H1 (cell line): ENCODE measurements at regions not wholly inside any gene's neighbourhood (a gene's known extent, or its start where the extent isn't known, plus 50 kb on each side); places are given as distances from the start of the nearest gene placed in this dataset.

Experiments
- CTCF ChIA-PET: fragments of 300-600 bp; sonication (Branson Sonifier 250); formaldehyde crosslinking; loops from one replicate; lab custom pipeline; 2021; ENCODE audit not compliant: partially characterized antibody; lab: Charles Lee
- POLR2A ChIA-PET: fragments of 300-600 bp; sonication (Branson Sonifier 250); formaldehyde crosslinking; loops from one replicate; lab custom pipeline; 2021; ENCODE audit warnings: inconsistent platforms; ENCODE audit not compliant: partially characterized antibody; lab: Charles Lee
- DNase-seq, 2 experiments: peaks; one replicate each; pipeline versions ENCODE4 v3.0.0 to v3.0.0-alpha.2; 2010 to 2022; ENCODE audit warnings: low spot score in 2 of 2, low read depth in 1 of 2, mixed read lengths in 1 of 2
- FAIRE-seq: peaks from 2 replicates; lab custom pipeline; 2011; peaks lifted over from hg19 to GRCh38; lab: Jason Lieb, UNC
- H2AFZ ChIP-seq: 2 replicates; pipeline ENCODE4 v1.8.1; 2012; ENCODE audit warnings: low read length, inconsistent platforms
- H2AK5ac ChIP-seq: 2 replicates; pipeline ENCODE4 v1.6.1; 2013; ENCODE audit warnings: low read depth, low read length
- H2BK120ac ChIP-seq: replicated peaks from 2 replicates; pipeline ENCODE3; 2013; ENCODE audit warnings: low read depth, low read length, inconsistent platforms
- H2BK12ac ChIP-seq: 2 replicates; pipeline ENCODE4 v1.6.1; 2013; ENCODE audit warnings: low read depth, low read length
- H2BK15ac ChIP-seq: 2 replicates; pipeline ENCODE4 v1.6.1; 2013; ENCODE audit warnings: low read length
- H2BK20ac ChIP-seq: 2 replicates; pipeline ENCODE4 v1.6.1; 2013; ENCODE audit warnings: low read length
- H2BK5ac ChIP-seq: 2 replicates; pipeline ENCODE4 v1.6.1; 2013; ENCODE audit warnings: low read depth, low read length
- H3K14ac ChIP-seq: 2 replicates; pipeline ENCODE4 v1.6.1; 2013; ENCODE audit warnings: inconsistent platforms; ENCODE audit not compliant: insufficient read length
- H3K18ac ChIP-seq: 2 replicates; pipeline ENCODE4 v1.6.1; 2013; ENCODE audit warnings: low read length; ENCODE audit errors: extremely low read depth
- H3K23ac ChIP-seq: 2 replicates; pipeline ENCODE4 v1.6.1; 2013; ENCODE audit warnings: inconsistent platforms; ENCODE audit not compliant: insufficient read length
- H3K23me2 ChIP-seq: 2 replicates; pipeline ENCODE4 v1.6.1; 2013; ENCODE audit warnings: low read depth, low read length
- H3K27ac ChIP-seq: 2 replicates; pipeline ENCODE4 v1.6.1; 2011; ENCODE audit warnings: low read depth, low read length, inconsistent platforms
- H3K27me3 ChIP-seq, 4 experiments: replicated peaks in 1 of 4; 1 replicate in 1 of 4; 2 replicates in 3 of 4; pipeline versions ENCODE4 v1.6.1 to v1.8.1; 2011 to 2013; ENCODE audit warnings: low read length in 3 of 4, mild to moderate bottlenecking in 3 of 4, inconsistent platforms in 2 of 4, mixed read lengths in 2 of 4, moderate library complexity in 1 of 4; ENCODE audit not compliant: control insufficient read depth in 3 of 4, insufficient read depth in 3 of 4; ENCODE audit errors: extremely low read depth in 1 of 4
- H3K36me3 ChIP-seq, 4 experiments: 2 replicates each; pipeline versions ENCODE4 v1.6.1 to v1.8.1; 2011 to 2013; ENCODE audit warnings: mild to moderate bottlenecking in 4 of 4, low read length in 3 of 4, moderate library complexity in 2 of 4, control low read depth in 1 of 4, inconsistent platforms in 1 of 4; ENCODE audit not compliant: insufficient read depth in 4 of 4, control insufficient read depth in 2 of 4
- H3K4ac ChIP-seq: replicated peaks from 2 replicates; pipeline ENCODE3; 2013; ENCODE audit warnings: low read length, low read depth, mixed read lengths, inconsistent platforms; ENCODE audit not compliant: insufficient read length
- H3K4me1 ChIP-seq, 4 experiments: replicated peaks in 1 of 4; 1 replicate in 1 of 4; 2 replicates in 3 of 4; pipeline versions ENCODE4 v1.6.1 to v1.8.1; 2011 to 2013; ENCODE audit warnings: low read length in 3 of 4, inconsistent platforms in 2 of 4, mixed read lengths in 1 of 4; ENCODE audit not compliant: insufficient read depth in 4 of 4, control insufficient read depth in 3 of 4
- H3K4me2 ChIP-seq, 2 experiments: 2 replicates each; pipeline versions ENCODE4 v1.6.1 to v1.8.1; 2011 to 2013; ENCODE audit warnings: low read depth in 2 of 2, low read length in 2 of 2, control low read depth in 1 of 2, inconsistent platforms in 1 of 2, mild to moderate bottlenecking in 1 of 2; ENCODE audit not compliant: insufficient read depth in 1 of 2
- H3K4me3 ChIP-seq, 4 experiments: fragments of 200-600, 300-600 bp in 1 of 4; sonication (generic), shearing (Covaris generic), sonication (Bioruptor Twin) in 1 of 4; 2 replicates each; pipeline versions ENCODE4 v1.5.1 to v1.8.1; 2011 to 2016; ENCODE audit warnings: low read length in 4 of 4, low read depth in 3 of 4, control low read depth in 2 of 4, inconsistent platforms in 2 of 4, mild to moderate bottlenecking in 2 of 4, mixed read lengths in 1 of 4, moderate library complexity in 1 of 4; ENCODE audit not compliant: insufficient read depth in 2 of 4; ENCODE audit errors: extremely low read depth in 1 of 4
- H3K56ac ChIP-seq: replicated peaks from 2 replicates; pipeline ENCODE3; 2013; ENCODE audit warnings: low read depth, mild to moderate bottlenecking, mixed read lengths, low read length, inconsistent platforms; ENCODE audit not compliant: insufficient read length
- H3K79me1 ChIP-seq: 2 replicates; pipeline ENCODE4 v1.6.1; 2013; ENCODE audit warnings: low read depth, low read length, control low read depth
- H3K79me2 ChIP-seq, 2 experiments: 2 replicates each; pipeline versions ENCODE4 v1.6.1 to v1.8.1; 2012 to 2013; ENCODE audit warnings: low read length in 2 of 2, mild to moderate bottlenecking in 2 of 2, inconsistent platforms in 1 of 2; ENCODE audit not compliant: insufficient read depth in 2 of 2, control insufficient read depth in 1 of 2
- H3K9ac ChIP-seq, 4 experiments: replicated peaks in 1 of 4; 1 replicate in 1 of 4; 2 replicates in 3 of 4; pipeline versions ENCODE4 v1.6.1 to v1.8.1; 2011 to 2013; ENCODE audit warnings: low read depth in 3 of 4, low read length in 3 of 4, control low read depth in 2 of 4, mild to moderate bottlenecking in 2 of 4, moderate library complexity in 2 of 4, inconsistent platforms in 1 of 4; ENCODE audit errors: extremely low read depth in 1 of 4
- H3K9me3 ChIP-seq, 2 experiments: 2 replicates each; pipeline versions ENCODE4 v1.6.1 to v1.8.1; 2012 to 2013; ENCODE audit warnings: mild to moderate bottlenecking in 2 of 2, moderate library complexity in 2 of 2, control low read depth in 1 of 2, inconsistent platforms in 1 of 2, low read depth in 1 of 2, low read length in 1 of 2, mixed read lengths in 1 of 2; ENCODE audit not compliant: insufficient read depth in 2 of 2
- H4K20me1 ChIP-seq, 2 experiments: replicated peaks in 1 of 2; 2 replicates each; pipeline versions ENCODE3 to v1.8.1; 2011 to 2013; ENCODE audit warnings: inconsistent platforms in 2 of 2, low read length in 2 of 2, mild to moderate bottlenecking in 1 of 2; ENCODE audit not compliant: insufficient read depth in 2 of 2, control insufficient read depth in 1 of 2
- H4K5ac ChIP-seq: 2 replicates; pipeline ENCODE4 v1.6.1; 2013; ENCODE audit warnings: low read length, low read depth, mixed read lengths, inconsistent platforms; ENCODE audit not compliant: insufficient read length
- H4K8ac ChIP-seq: 2 replicates; pipeline ENCODE4 v1.8.0; 2013; ENCODE audit warnings: mild to moderate bottlenecking, moderate library complexity, low read length, inconsistent platforms; ENCODE audit not compliant: insufficient read depth; ENCODE audit errors: extremely low read depth
- H4K91ac ChIP-seq: replicated peaks from 2 replicates; pipeline ENCODE3; 2013; ENCODE audit warnings: low read length, mixed read lengths, inconsistent platforms; ENCODE audit not compliant: insufficient read length
- ATF2 ChIP-seq: IDR thresholded peaks from 2 replicates; pipeline ENCODE4 v1.6.1; 2012; ENCODE audit warnings: low read length, inconsistent platforms
- EP300 ChIP-seq, 2 experiments: IDR thresholded peaks; 1 replicate in 1 of 2; 2 replicates in 1 of 2; pipeline ENCODE4 v1.6.1; 2011 to 2012; ENCODE audit warnings: low read depth in 2 of 2, low read length in 2 of 2, mild to moderate bottlenecking in 2 of 2, borderline replicate concordance in 1 of 2, inconsistent platforms in 1 of 2, moderate library complexity in 1 of 2
- EZH2 ChIP-seq: fragments of 200-600 bp; sonication (generic); IDR thresholded peaks from 2 replicates; pipeline ENCODE4 v1.7.1; 2012; ENCODE audit warnings: low read depth, mild to moderate bottlenecking, moderate library complexity, low read length, inconsistent platforms; ENCODE audit not compliant: severe bottlenecking
- GTF2F1 ChIP-seq: IDR thresholded peaks from 2 replicates; pipeline ENCODE4 v1.6.1; 2012; ENCODE audit warnings: low read depth, low read length, improper control_type of control experiment, borderline replicate concordance
- HDAC2 ChIP-seq, 2 experiments: fragments of 300-600 bp in 1 of 2; sonication (generic) in 1 of 2; IDR thresholded peaks; 2 replicates each; pipeline ENCODE4 v1.6.1; 2011 to 2012; ENCODE audit warnings: low read depth in 2 of 2, low read length in 2 of 2, mild to moderate bottlenecking in 2 of 2, moderate library complexity in 2 of 2, borderline replicate concordance in 1 of 2, inconsistent platforms in 1 of 2
- JUN ChIP-seq: IDR thresholded peaks from 2 replicates; pipeline ENCODE4 v1.6.1; 2011; ENCODE audit warnings: low read depth, mild to moderate bottlenecking, improper control_type of control experiment, low read length
- KDM5A ChIP-seq: fragments of 200-600 bp; IDR thresholded peaks from 2 replicates; pipeline ENCODE4 v1.7.1; 2012; ENCODE audit warnings: mild to moderate bottlenecking, low read length, inconsistent platforms, mixed read lengths
- MAX ChIP-seq: IDR thresholded peaks from 2 replicates; pipeline ENCODE4 v1.6.1; 2012; ENCODE audit warnings: inconsistent platforms
- PHF8 ChIP-seq: fragments of 200-600 bp; sonication (generic); conservative IDR thresholded peaks from 2 replicates; pipeline ENCODE4 v1.7.1; 2012; ENCODE audit warnings: low read depth, mild to moderate bottlenecking, inconsistent platforms, low read length, moderate library complexity
- POLR2A ChIP-seq, 2 experiments: IDR thresholded peaks; 1 replicate in 1 of 2; 2 replicates in 1 of 2; pipeline ENCODE4 v1.6.1; 2011; ENCODE audit warnings: low read depth in 2 of 2, low read length in 2 of 2, mild to moderate bottlenecking in 2 of 2; ENCODE audit errors: control extremely low read depth in 1 of 2
- RXRA ChIP-seq: IDR thresholded peaks from 2 replicates; pipeline ENCODE4 v1.6.1; 2011; ENCODE audit warnings: low read depth, mild to moderate bottlenecking, low read length, moderate library complexity; ENCODE audit not compliant: insufficient read depth
- YY1 ChIP-seq: IDR thresholded peaks from 2 replicates; pipeline ENCODE4 v1.6.1; 2011; ENCODE audit warnings: low read depth, mild to moderate bottlenecking, low read length
- WGBS, 2 experiments: shearing (Covaris generic) in 1 of 2; methylation state at CpG; one replicate each; pipeline versions ENCODE4 v1.1.6 to v1.1.7; 2013 to 2015; ENCODE audit warnings: low lambda C conversion rate in 2 of 2, mixed read lengths in 2 of 2, inconsistent platforms in 1 of 2, low coverage in 1 of 2, missing lambda C conversion rate in 1 of 2; ENCODE audit not compliant: insufficient replicate concordance in 2 of 2, insufficient coverage in 1 of 2, insufficient read length in 1 of 2; ENCODE audit errors: extremely low coverage in 1 of 2, missing lambda C conversion rate in 1 of 2; 5-methylcytosine and 5-hydroxymethylcytosine counted together

- POLR2A ChIA-PET = interaction anchor here (1.9 kb wide), 1 partner anchor 96 kb away, joined by 4 read pairs; the partner anchor contains the start of gene TRABD2B
- no peak for FAIRE-seq
- TF ChIP-seq MAX (no peak), PHF8 (no peak), JUN (no peak), POLR2A (IDR thresholded peaks at IDR 0.05; ENCODE audit: control extremely low read depth in 1 of 2, low read depth in 2 of 2, low read length in 2 of 2) (no peak), HDAC2 (IDR thresholded peaks at IDR 0.05; ENCODE audit: borderline replicate concordance in 1 of 2, low read depth in 2 of 2, low read length in 2 of 2) (no peak), YY1 (no peak), RXRA (no peak), ATF2 (no peak), GTF2F1 (no peak), KDM5A (no peak), EZH2 (no peak), EP300 (IDR thresholded peaks at IDR 0.05; ENCODE audit: borderline replicate concordance in 1 of 2, low read depth in 2 of 2, low read length in 2 of 2) (no peak)
These were observed 96.0 kb upstream of the TRABD2B start for GRCh38 chr1:48093147-48093546.

More at GRCh38 chr1:48093147-48093546, 96.0 kb upstream of the TRABD2B start:
- Histone ChIP-seq H2BK5ac (no peak overlapping the region), H3K14ac (no peak overlapping the region), H3K4ac (no peak overlapping the region), H3K56ac (no peak overlapping the region), H3K9ac (no peak overlapping the region), H3K4me2 (no peak overlapping the region), H2AK5ac (no peak overlapping the region), H4K91ac (no peak overlapping the region), H3K9me3 (peaks cover 0 to 2% of the 10 kb centered on the region in 2 experiments; a peak in 1 of 4 replicates), H2BK15ac (no peak overlapping the region), H3K36me3 (no peaks in the 10 kb centered on the region), H3K79me1 (no peaks in the 10 kb centered on the region), H4K5ac (no peak overlapping the region), H3K18ac (no peak overlapping the region), H2BK12ac (no peak overlapping the region), H3K27ac (no peak overlapping the region), H4K20me1 (no peaks in the 10 kb centered on the region), H3K23me2 (no peaks in the 10 kb centered on the region), H2BK120ac (no peak overlapping the region), H4K8ac (no peak overlapping the region), H3K4me3 (no peak overlapping the region), H3K27me3 (peaks cover 0 to 4% (median 1%) of the 10 kb centered on the region in 4 experiments; a peak in 1 of 7 replicates), H3K23ac (no peak overlapping the region), H3K4me1 (no peaks in the 10 kb centered on the region), H2BK20ac (no peak overlapping the region), H2AFZ (no peak overlapping the region), H3K79me2 (no peaks in the 10 kb centered on the region)
- CTCF ChIA-PET = interaction anchor here (0.7 to 3.3 kb wide), 30 partner anchors 10 to 328 kb away, joined by 3 to 23 read pairs (median 4); partner anchors contain the start of gene TRABD2B
- peak in 1 of 2 experiments; percentile 6 for DNase-seq
- 80% methylated on average over 8 of the region's 8 CpGs; no CpG with 5 or more reads in 1 of the 2 experiments for WGBS, 2 experiments
